K562 (cell line): ENCODE measurements at regions not wholly inside any gene's neighbourhood (a gene's known extent, or its start where the extent isn't known, plus 50 kb on each side); places are given as distances from the start of the nearest gene placed in this dataset.

Source experiments
- RFX5 ChIP-seq: IDR thresholded peaks from 2 replicates; pipeline ENCODE4 v1.6.1; 2011; ENCODE audit warnings: low read depth, mild to moderate bottlenecking, improper control_type of control experiment, low read length
- SRSF7 ChIP-seq: fragments of 200-400 bp; formaldehyde crosslinking; optimal IDR thresholded peaks from 2 replicates; pipeline ENCODE3; 2017; ENCODE audit warnings: mild to moderate bottlenecking, low read depth, low read length

DNA sequence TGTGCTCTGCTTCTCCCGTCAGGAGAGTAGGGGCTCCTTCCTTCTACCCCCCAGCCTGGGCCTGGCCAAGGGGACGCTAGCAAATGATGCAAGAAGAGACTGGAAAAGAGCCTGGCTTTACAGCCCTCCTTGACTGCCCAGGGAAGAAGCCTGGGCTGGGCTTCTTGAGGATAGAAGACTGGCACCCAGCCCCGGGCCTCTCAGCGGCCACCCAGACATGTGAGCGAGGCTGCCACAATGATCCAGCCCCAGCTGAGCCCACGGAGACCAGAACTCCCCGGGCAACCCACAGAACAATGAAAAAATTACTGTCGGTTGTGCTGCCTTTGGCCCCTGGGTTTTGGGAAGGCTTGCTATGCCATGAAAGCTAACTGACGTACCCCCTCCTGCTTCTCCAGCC, 100.6 kb upstream of the PRR20G start:
- no peak for TF ChIP-seq SRSF7
- no peak for TF ChIP-seq RFX5
